ENCODE measurements at regions not wholly inside any gene's neighbourhood (a gene's known extent, or its start where the extent isn't known, plus 50 kb on each side); places are given as distances from the start of the nearest gene placed in this dataset.
"Not testable (repeated sequence)": the region's sequence is repeated elsewhere in the genome, so short reads cannot be mapped to it uniquely, and the experiment has no call there.

- Mint-ChIP-seq H3K4me3 (ENCODE audit: unreplicated experiment) (no peak overlapping the region), H3K9me3 (ENCODE audit: unreplicated experiment) (no peaks in the 10 kb centered on the region), H3K27ac (ENCODE audit: unreplicated experiment) (no peak overlapping the region), H3K36me3 (ENCODE audit: low read depth, unreplicated experiment) (no peaks in the 10 kb centered on the region), H3K4me1 (ENCODE audit: unreplicated experiment) (no peaks in the 10 kb centered on the region), H3K27me3 (ENCODE audit: unreplicated experiment) (no peaks in the 10 kb centered on the region)
- TF ChIP-seq CTCF (IDR thresholded peaks at IDR 0.05; ENCODE audit: unreplicated experiment) = no peak
- no peak for DNase-seq (ENCODE audit: low spot score)
Measured at GRCh38 chr1:99396389-99396788, 132.1 kb downstream of the PLPPR4 start.

- no peak for DNase-seq (ENCODE audit: low spot score)
- no peaks in the 10 kb centered on the region for H3K9me3 Mint-ChIP-seq (ENCODE audit: unreplicated experiment)
- no peaks in the 10 kb centered on the region for H3K4me1 Mint-ChIP-seq (ENCODE audit: unreplicated experiment)
- no peak overlapping the region for H3K4me3 Mint-ChIP-seq (ENCODE audit: unreplicated experiment)
- no peaks in the 10 kb centered on the region for H3K27me3 Mint-ChIP-seq (ENCODE audit: unreplicated experiment)
- TF ChIP-seq CTCF (IDR thresholded peaks at IDR 0.05; ENCODE audit: unreplicated experiment) = no peak
- no peaks in the 10 kb centered on the region for H3K36me3 Mint-ChIP-seq (ENCODE audit: low read depth, unreplicated experiment)
- H3K27ac Mint-ChIP-seq (ENCODE audit: unreplicated experiment) = no peak overlapping the region
Measured at GRCh38 chr1:99397029-99397428, 132.7 kb downstream of the PLPPR4 start.

- no peak for TF ChIP-seq CTCF (IDR thresholded peaks at IDR 0.05; ENCODE audit: unreplicated experiment)
- Mint-ChIP-seq H3K9me3 (ENCODE audit: unreplicated experiment) (no peaks in the 10 kb centered on the region), H3K27ac (ENCODE audit: unreplicated experiment) (no peak overlapping the region), H3K36me3 (ENCODE audit: low read depth, unreplicated experiment) (no peaks in the 10 kb centered on the region), H3K4me1 (ENCODE audit: unreplicated experiment) (no peaks in the 10 kb centered on the region), H3K4me3 (ENCODE audit: unreplicated experiment) (no peak overlapping the region), H3K27me3 (ENCODE audit: unreplicated experiment) (no peaks in the 10 kb centered on the region)
- DNase-seq (ENCODE audit: low spot score) = no peak
Measured at GRCh38 chr1:99397863-99398262, 133.6 kb downstream of the PLPPR4 start.

GRCh38 chr1:99401556-99401955, 137.3 kb downstream of the PLPPR4 start:
- H3K4me1 Mint-ChIP-seq (ENCODE audit: unreplicated experiment); H3K27me3 Mint-ChIP-seq (ENCODE audit: unreplicated experiment); H3K9me3 Mint-ChIP-seq (ENCODE audit: unreplicated experiment); H3K36me3 Mint-ChIP-seq (ENCODE audit: low read depth, unreplicated experiment); H3K27ac Mint-ChIP-seq (ENCODE audit: unreplicated experiment); H3K4me3 Mint-ChIP-seq (ENCODE audit: unreplicated experiment); DNase-seq (ENCODE audit: low spot score): not testable (repeated sequence)

- not testable (repeated sequence) for H3K27me3 Mint-ChIP-seq (ENCODE audit: unreplicated experiment); DNase-seq (ENCODE audit: low spot score); H3K36me3 Mint-ChIP-seq (ENCODE audit: low read depth, unreplicated experiment); H3K4me3 Mint-ChIP-seq (ENCODE audit: unreplicated experiment); H3K27ac Mint-ChIP-seq (ENCODE audit: unreplicated experiment); H3K4me1 Mint-ChIP-seq (ENCODE audit: unreplicated experiment); H3K9me3 Mint-ChIP-seq (ENCODE audit: unreplicated experiment)
Measured at GRCh38 chr1:99404399-99404798, 140.1 kb downstream of the PLPPR4 start.

- not testable (repeated sequence) for H3K27me3 Mint-ChIP-seq (ENCODE audit: unreplicated experiment); H3K36me3 Mint-ChIP-seq (ENCODE audit: low read depth, unreplicated experiment); H3K4me1 Mint-ChIP-seq (ENCODE audit: unreplicated experiment); DNase-seq (ENCODE audit: low spot score); H3K9me3 Mint-ChIP-seq (ENCODE audit: unreplicated experiment); H3K4me3 Mint-ChIP-seq (ENCODE audit: unreplicated experiment); H3K27ac Mint-ChIP-seq (ENCODE audit: unreplicated experiment)
Measured at GRCh38 chr1:99405325-99405724, 141.0 kb downstream of the PLPPR4 start.

- Mint-ChIP-seq H3K9me3 (ENCODE audit: unreplicated experiment) (peaks cover 6% of the 10 kb centered on the region), H3K4me1 (ENCODE audit: unreplicated experiment) (no peaks in the 10 kb centered on the region), H3K27ac (ENCODE audit: unreplicated experiment) (no peak overlapping the region), H3K36me3 (ENCODE audit: low read depth, unreplicated experiment) (peaks cover 8% of the 10 kb centered on the region), H3K27me3 (ENCODE audit: unreplicated experiment) (no peaks in the 10 kb centered on the region), H3K4me3 (ENCODE audit: unreplicated experiment) (no peak overlapping the region)
- no peak for DNase-seq (ENCODE audit: low spot score)
- TF ChIP-seq CTCF (IDR thresholded peaks at IDR 0.05; ENCODE audit: unreplicated experiment) = no peak
Measured at GRCh38 chr1:99407018-99407417, 142.7 kb downstream of the PLPPR4 start.
